HG03139 (cell line): ENCODE measurements at regions not wholly inside any gene's neighbourhood (a gene's known extent, or its start where the extent isn't known, plus 50 kb on each side); places are given as distances from the start of the nearest gene placed in this dataset.

ENCODE experiments used
- ATAC-seq: cut with Tn5 transposase; IDR thresholded peaks from one replicate; pipeline ENCODE4 v1.9.1; 2021; ENCODE audit not compliant: unreplicated experiment

DNA sequence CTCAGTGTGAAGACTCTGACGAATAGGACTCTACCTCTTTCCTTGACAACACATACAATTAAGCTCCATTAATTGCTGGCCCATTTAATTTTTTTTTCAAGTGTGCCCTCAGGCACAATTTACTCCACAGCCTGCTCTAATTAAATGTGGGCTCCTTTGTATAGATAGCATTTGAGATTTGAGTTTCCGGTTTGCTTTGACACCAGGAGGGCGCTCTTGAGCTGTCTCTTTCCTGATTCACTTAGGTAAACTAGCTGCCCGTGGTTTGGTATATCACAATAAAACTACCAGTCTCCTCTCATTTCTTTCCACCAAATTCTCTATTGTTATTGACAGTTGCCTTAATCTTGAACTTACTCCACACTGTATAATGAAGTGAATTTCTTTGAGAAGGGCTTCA, 666.0 kb downstream of the DSC3 start:
- no peak for ATAC-seq

DNA sequence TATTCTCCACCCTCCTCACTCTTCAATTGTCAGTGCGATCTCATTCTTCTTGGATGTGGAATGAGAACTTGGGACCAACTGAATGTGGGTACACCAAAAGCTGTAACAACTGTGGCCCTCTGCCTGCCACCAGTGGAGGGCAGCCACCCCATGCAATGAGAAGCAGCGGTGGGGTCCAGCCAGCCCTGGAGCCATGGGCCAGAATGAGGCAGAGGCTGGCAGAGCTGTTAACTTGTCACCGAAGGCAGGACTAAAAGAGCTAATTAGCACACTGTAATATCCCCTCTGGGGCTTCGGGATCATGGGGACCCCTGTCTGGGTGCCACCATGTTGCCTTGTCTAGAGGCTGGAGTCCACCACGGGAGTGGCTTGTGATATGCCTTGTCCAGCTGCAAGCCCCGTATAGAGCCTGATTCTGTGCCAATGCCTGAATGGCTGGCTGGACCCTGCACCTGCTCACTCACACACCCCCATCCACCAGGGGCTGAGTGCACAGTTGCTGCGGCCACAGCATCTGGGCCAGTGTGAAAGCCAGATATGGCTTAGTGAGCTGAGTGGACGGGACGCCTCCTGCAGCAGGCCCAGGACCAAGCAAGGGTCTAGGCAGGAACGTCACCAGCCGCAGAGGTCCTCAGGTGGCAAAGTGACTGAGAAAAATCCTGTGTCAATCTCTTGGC, 680.5 kb downstream of the DSC3 start:
- no peak for ATAC-seq

GRCh38 chr18:30359521-30359920, 683.0 kb downstream of the DSC3 start:
- no peak for ATAC-seq

GRCh38 chr18:30358555-30358954, 684.0 kb downstream of the DSC3 start:
- ATAC-seq, result no peak

DNA sequence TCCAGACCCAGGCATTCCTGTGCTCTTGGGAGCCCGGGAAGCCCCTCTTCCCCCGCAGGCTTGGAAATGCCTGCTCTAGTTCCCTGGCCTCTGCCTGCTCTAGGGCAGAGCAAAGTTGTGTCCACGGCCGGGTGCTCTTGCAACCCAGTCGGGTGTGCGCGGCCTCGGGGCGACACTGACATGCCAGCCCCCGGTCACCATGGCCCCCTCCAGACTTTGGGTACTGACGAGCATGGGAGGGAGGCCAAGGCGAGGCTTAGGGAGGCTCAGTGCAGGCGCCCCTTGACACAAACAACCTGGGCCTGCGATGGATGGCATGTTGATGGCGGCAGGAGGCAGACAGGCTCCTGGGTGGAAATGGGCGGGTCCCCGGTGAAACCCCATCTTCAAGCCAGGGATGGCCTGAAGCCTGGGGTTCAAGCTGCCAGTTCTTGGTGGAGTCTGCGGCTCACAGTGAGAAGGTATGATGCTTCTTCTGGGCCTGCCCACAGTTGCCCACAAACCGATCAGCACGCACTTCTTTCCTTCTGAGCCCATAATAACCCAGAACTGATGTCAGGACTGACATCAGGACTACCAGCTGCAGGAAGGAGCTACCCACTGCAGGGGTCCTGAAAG, 689.9 kb downstream of the DSC3 start:
- no peak for ATAC-seq

GRCh38 chr18:30350263-30350662, 692.3 kb downstream of the DSC3 start:
- ATAC-seq, result no peak

GRCh38 chr18:30343090-30343489, 699.5 kb downstream of the DSC3 start:
- ATAC-seq, result no peak

GRCh38 chr18:30342675-30343074, 699.9 kb downstream of the DSC3 start:
- ATAC-seq, result no peak

GRCh38 chr18:30334781-30335180, 707.8 kb downstream of the DSC3 start:
- ATAC-seq, result no peak

GRCh38 chr18:30333310-30333709, 709.2 kb downstream of the DSC3 start:
- no peak for ATAC-seq

- ATAC-seq, result no peak
Measured at GRCh38 chr18:30328839-30329238, 713.7 kb downstream of the DSC3 start.

DNA sequence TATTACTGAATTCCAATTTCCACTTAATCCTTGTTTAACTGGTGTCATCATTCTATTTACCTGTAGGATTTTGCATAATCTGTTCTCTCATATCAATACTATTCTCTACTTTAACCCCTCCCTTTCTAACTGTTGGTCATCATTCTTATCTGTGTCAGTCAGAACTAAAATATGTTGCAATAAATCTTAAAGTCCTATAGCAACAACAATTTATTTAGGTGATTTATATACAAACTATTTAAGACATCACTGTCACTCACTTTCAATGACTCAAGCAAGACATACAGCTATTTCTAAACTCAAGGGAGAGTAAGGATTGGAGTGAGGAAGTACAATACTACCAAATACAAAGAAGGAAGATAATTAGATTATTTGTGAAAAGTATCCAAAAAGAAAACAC, 740.4 kb downstream of the DSC3 start:
- no peak for ATAC-seq

DNA sequence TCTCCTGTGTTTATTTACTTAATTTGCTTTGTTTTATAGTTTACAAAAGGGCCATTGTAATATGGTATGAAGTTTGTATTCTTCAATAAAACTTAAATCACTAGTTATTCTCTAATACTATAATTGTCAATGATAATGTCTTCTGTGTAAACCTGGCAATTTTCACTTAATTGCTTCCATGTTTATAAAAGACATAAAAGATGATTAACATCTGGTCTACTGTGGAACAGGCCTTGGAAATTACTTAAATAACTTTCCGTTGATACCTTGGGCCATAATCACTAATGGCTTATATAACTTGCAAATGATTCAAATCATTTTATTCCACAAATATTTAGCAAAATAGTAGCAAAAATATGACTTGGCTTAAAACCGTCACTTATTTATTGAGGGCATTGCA, 743.8 kb downstream of the DSC3 start:
- ATAC-seq, result no peak

DNA sequence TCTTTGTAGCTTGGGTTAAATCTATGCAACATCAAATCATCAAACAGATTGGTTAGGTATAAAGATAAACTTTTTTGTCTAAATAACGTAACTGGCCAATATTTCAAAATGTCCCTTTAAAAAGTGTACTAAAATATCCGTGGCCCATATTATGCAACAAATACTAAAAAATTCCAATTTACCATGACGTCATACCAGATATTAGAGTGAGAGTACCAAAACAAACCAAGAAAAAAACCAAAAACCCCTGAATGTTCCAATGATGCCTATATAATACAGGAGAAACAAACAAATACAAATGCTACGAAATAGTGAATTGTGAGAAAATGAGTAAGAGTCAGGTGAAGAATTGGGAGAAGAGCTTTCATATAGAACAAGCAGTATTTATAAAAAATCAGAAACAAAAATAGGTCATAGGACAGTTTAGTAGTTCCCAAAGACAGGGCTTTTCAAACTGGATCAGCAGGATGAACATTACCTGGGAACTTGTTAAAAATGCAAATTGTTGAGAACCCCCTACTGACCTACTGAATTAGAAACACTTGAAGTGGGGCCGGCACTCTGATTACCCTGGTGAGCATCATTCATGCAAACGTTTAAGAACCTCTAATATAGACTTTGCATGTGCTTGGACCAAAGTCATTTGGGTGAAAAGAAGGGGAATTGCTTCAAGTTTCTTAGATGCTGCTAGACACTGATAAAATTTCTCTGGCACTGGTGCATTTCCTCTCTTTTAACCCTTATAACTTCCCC, 753.7 kb downstream of the DSC3 start:
- ATAC-seq, result no peak

DNA sequence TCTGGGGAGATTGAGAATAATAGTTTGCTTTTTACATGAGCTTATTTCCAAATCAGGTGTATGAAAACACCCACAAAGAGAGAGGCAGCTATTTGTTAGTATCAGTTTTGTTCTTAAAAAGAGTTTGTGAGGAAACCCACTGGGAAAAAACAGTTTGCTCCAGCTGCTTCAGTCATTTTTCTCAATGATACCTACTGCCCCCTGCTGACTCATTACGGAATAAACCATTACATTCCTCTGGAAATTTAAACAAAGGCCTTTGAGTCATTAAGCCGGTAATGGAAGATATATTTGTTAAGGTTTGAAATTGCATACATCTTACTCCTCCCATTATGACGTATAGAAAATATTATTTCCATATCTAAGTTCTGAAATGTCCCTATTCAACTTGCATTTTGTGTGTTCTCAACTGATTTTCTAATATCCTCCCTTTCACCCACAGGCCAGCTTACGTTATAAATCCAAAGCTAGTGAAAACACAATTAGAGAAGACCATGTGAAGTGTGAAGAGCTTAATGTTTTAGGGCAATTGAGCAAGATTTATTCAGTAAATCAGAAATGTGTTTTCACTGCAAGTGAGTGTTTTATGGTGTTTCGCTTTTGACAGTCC, 761.6 kb downstream of the DSC3 start:
- ATAC-seq, result no peak

- no peak for ATAC-seq
Measured at GRCh38 chr18:30280186-30280585, 762.4 kb downstream of the DSC3 start.

GRCh38 chr18:30277676-30278075, 764.9 kb downstream of the DSC3 start:
- ATAC-seq, result no peak

DNA sequence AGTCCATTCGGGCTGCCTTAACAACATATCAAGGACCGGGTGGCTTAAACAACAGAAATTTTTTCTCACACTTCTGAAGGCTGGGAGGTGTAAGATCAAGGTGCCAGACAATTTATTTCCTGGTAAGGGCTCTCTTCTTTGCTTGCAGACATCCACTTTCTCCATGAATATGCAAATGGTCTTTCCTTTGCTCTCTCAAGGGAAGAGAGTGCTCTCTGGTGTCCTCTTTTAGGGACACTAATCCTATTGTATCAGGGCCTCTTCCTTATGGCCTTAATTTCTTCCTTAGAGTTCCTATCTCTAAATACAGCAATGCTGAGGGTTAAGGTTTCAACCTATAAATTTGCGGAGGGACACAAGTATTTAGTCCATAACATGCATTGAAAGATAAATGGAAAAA, 770.8 kb downstream of the DSC3 start:
- ATAC-seq, result no peak

GRCh38 chr18:30265190-30265589, 777.4 kb downstream of the DSC3 start:
- no peak for ATAC-seq

DNA sequence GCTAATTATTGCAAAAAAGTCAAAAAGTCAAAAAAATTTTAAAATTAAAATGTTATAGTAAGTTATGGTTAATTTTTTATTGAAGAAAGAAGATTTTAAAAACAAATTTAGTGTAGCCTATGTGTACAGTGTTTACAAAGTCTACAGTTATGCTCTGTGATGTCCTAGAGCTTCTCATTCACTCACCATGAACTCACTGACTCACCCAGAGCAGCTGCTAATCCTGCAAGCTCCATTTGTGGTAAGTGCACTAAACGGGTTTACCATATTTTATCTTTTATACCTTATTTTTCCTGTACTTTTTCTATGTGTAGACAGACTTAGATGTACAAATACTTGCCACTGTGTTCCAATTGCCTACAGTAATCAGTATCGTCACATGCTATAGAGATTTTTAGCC, 788.2 kb downstream of the DSC3 start:
- no peak for ATAC-seq

GRCh38 chr18:30248056-30248455, 794.5 kb downstream of the DSC3 start:
- ATAC-seq, result no peak
